AG08396 (cell line): ENCODE measurements at regions not wholly inside any gene's neighbourhood (a gene's known extent, or its start where the extent isn't known, plus 50 kb on each side); places are given as distances from the start of the nearest gene placed in this dataset.

Experiments used
- DNase-seq: peaks from one replicate; pipeline ENCODE4 v3.0.0; 2012; ENCODE audit warnings: low spot score, mixed read lengths

DNA sequence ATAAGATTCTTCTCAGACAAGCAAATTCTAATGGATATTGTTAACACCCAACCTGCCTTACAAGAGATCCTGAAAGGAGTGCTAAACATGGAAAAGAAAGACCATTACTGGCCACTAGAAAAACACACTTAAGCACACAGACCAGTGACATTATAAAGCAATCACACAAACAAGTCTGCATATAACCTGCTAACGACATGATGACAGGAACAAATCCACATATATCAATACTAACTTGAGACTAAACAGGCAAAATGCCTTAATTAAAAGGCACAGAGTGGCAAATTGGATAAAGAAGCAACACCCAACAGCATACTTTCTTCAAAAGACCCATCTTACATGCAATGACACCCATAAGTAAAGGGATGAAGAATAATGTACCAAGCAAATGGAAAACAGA is 100.5 kb upstream of the PCDH18 start:
- no peak for DNase-seq

GRCh38 chr4:137631605-137632004 is 99.3 kb upstream of the PCDH18 start:
- no peak for DNase-seq

DNA sequence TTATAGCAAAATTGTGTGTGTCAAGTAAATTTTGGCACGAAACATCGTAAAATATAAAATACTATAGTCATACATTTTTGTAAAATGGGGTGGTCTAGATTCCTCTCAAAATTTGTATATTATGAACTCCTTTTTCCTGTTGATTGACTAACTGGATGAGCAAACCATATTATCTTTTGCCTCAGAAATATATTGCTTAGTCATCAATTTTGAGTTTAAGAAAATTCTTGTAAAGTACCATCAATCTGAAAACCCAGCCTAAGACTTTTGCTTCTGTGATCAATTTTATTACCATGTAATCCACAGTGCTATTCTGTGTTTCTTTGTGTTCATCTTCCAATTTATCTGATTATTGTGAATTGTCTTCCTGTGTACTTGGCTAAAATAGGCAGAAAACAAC is 98.0 kb upstream of the PCDH18 start:
- no peak for DNase-seq

GRCh38 chr4:137627739-137628460 is 95.6 kb upstream of the PCDH18 start:
- no peak for DNase-seq

- no peak for DNase-seq
Measured at GRCh38 chr4:137626942-137627738, 94.8 kb upstream of the PCDH18 start.

GRCh38 chr4:137623013-137623412 is 90.7 kb upstream of the PCDH18 start:
- DNase-seq = no peak

DNA sequence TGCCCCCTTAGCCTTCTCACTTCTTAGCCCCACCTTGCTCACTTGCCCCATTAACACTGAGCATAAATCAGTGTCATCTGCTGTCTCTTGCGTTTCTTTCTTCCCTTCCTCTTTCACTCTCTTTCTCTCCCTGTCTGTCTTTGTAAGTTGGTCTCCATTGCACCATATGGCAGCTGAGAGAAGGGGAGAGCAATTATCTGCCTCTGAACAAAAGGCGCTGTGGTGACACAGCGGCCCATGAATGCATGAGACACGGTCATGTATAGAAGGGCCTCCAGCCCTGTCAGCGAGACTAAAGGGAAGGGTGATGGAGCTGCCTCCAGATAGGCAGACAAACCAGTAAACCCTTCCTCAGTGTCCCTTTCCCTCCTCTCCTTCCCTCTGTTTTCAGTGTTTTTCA is 88.8 kb upstream of the PCDH18 start:
- DNase-seq = no peak

- DNase-seq = no peak
Measured at GRCh38 chr4:137614491-137614890, 82.2 kb upstream of the PCDH18 start.

- no peak for DNase-seq
Measured at GRCh38 chr4:137611998-137612700, 79.9 kb upstream of the PCDH18 start.

DNA sequence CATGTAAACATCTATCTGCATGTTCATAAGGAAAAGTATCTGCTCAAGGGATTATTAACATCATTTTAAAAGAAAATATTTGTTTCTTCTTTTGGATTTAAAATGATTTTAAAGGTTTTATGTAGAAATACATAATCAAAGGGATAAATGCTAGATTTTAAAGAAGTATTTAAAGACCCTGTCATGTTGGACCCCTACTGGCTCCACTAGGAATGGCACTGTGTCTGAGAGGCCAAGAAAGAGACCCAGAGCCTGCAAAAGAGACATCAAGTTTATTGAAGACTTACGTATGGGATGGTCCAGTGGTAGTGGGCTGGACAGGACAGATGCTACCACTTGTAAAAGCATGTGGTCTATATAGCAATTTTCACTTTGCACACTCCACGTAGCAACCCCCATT is 78.7 kb upstream of the PCDH18 start:
- no peak for DNase-seq

DNA sequence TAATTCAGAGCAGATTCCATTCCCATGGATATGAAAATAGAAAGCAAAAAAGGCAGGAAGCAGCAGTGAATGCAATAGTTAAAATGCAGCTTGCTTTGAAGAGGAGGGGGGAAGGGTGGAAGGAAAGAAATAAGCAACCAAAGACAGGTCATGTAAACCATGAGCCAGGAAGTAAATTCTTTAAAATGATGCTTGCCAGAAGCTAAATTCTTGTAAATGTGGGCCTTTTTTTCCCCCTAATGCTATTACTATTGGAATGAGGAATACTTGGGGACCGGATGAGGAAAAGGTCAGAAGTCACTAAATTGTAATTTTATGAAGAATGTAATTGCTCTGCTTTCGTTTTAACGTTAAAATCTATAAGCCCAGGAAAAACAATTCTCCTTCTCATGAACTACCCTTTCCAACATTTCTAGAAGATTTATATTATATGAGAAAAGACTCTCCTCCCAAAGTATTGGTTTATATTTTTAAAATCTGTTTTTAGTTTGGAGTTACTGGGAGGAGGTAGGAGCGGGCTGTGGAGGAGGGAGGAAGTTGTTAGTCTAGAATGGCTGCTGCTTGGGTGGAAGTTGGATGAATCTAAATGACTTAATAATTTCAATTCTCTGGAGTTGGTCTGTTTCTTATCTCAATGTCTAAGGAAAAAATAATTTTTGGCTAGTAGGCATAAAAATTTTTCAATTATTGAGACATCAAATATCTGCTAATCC is 77.6 kb upstream of the PCDH18 start:
- DNase-seq = peak; percentile 45

DNA sequence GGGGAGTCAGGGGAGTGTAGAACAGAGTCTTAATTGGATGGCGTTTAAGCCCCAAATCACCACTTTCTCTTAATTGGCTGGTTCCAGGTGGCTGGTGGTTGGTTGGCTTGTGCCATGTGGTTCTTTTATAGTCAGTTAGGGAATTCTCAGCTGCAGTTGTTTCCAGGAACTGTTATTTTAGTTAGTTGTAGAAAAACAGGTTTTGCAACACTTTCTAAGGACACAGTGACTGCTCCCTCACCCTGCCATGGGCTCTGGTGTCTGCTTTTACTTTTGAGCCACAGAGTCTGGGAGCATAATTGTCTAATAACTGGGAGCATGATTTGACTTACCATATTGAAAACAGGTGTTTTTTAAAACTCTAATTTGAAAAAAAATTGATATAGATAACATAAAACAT is 75.8 kb upstream of the PCDH18 start:
- no peak for DNase-seq

DNA sequence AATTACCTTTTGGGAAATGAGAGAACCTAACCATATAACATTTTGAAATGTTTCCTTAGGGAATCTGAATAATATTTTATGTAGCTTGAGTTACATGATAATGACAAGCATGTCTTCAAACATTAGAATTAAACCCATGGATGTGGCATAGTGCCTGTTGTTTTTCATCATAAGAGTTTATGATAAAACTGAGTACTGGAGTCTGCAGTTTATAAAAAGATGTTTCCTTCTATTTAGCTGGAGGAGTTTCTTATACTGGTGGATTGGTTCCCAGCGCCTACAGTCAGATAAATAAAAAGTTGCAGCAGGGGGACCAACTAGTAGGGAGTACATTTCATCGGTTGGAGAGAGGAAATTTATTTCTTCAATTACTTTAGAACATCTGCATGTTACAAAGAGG is 70.1 kb upstream of the PCDH18 start:
- DNase-seq = no peak

GRCh38 chr4:137601934-137602333 is 69.6 kb upstream of the PCDH18 start:
- no peak for DNase-seq

DNA sequence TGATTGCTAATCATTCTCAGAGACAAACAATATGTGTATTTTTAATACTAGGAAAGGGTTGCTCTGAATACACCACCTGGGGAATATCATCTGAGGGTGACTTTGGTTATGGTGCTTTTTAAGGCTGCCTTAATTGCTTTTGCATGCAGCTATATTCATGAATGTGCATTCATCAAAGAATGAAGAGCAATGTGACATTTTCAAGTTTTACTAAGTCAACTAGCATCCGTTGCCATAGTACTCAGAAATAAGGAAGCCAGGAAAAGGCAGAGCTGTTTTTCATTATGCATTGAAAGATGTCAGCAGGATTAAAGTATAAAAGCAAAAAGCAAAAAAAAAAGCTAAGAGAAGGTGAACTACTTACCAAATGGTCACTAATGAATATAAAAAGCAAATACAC is 67.4 kb upstream of the PCDH18 start:
- DNase-seq = no peak

GRCh38 chr4:137597752-137598430 is 65.6 kb upstream of the PCDH18 start:
- no peak for DNase-seq

- no peak for DNase-seq
Measured at GRCh38 chr4:137587796-137588195, 55.5 kb upstream of the PCDH18 start.

DNA sequence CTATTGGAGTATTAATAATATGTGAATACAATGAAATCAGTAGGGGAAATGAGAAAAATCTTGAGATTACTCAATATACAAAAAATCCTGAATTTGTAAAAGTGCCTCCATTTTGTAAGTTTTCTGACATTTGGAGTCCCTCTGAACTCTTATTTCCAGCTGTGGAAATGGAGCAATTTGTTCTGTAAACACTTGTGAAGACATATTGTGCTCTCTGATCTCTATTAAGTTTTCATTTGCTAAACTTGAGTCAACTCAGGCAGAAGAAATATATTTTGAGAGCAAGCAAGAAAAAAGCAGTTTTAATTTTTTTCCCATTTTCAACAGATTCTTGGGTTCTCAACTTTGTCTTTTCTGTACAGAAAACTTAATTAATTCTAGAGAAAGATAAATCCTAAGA is 51.4 kb upstream of the PCDH18 start:
- DNase-seq = no peak
